Amniotic stem cell (primary cell): ENCODE measurements at regions not wholly inside any gene's neighbourhood (a gene's known extent, or its start where the extent isn't known, plus 50 kb on each side); places are given as distances from the start of the nearest gene placed in this dataset.
"Not testable (repeated sequence)": the region's sequence is repeated elsewhere in the genome, so short reads cannot be mapped to it uniquely, and the experiment has no call there.

Experiments
- DNase-seq: peaks from one replicate; lab custom pipeline; 2025; lab: John Stamatoyannopoulos, UW

DNA sequence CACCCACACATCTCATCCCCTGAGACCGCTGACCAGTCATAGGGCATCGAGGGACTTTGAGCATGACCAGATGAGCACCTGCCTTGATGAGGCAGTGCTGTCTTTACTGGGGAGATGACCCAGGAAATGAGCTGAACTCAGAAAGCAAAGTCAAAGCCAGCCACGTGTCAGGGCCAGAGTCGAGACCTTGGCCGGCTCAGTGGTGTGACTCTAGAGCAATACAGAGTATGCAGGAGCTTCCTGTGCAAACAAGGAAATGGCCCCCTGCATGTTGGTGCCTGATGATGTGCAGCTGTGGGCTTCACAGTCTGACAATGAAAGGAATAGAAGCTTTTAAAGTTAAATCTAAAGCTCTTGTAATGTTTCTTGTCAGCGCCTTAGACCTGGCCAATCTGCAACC, 332.9 kb downstream of the PCNX1 start:
- DNase-seq = no peak

GRCh38 chr14:71240866-71241520, 333.7 kb downstream of the PCNX1 start:
- no peak for DNase-seq

GRCh38 chr14:71242237-71242748, 335.0 kb downstream of the PCNX1 start:
- peak; percentile 21 for DNase-seq

DNA sequence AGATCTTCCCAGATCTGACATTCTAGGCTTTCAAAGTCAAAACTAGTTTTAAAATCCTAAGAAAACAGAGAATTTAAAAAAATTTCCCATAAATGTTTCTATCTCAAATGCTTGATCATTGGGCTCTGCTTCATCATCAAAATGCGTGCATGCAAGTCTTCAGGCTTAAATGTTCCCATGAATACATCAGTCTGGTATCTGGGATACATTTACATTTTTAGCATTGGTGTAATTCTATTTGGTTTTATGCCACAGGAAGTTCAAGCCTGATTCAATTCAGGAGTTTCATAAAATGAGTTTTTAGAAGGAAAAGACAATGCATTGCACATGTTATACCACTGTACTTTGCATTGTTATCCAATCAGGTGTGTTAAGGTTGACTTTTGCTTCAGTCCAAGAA, 336.4 kb downstream of the PCNX1 start:
- peak; percentile 57 for DNase-seq

DNA sequence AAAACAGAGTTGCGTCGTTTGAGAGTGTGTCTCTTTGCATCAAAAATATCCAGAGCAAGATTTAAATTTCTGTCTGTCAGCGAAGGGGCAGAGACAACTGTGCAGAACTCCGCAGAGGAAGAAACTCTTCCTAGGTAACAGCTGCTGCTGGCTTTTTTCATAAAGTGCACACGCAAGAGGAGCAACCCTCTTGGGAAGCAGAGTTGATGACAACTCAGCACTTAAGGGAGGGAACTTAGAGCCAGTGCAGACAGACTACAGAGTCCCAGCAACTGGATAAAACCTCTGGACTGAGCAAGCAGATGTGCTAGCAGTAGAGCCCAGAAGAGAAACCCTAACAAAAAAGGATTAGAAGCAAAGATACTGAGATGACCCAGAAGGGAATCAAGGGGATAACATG, 337.1 kb downstream of the PCNX1 start:
- DNase-seq = no peak

DNA sequence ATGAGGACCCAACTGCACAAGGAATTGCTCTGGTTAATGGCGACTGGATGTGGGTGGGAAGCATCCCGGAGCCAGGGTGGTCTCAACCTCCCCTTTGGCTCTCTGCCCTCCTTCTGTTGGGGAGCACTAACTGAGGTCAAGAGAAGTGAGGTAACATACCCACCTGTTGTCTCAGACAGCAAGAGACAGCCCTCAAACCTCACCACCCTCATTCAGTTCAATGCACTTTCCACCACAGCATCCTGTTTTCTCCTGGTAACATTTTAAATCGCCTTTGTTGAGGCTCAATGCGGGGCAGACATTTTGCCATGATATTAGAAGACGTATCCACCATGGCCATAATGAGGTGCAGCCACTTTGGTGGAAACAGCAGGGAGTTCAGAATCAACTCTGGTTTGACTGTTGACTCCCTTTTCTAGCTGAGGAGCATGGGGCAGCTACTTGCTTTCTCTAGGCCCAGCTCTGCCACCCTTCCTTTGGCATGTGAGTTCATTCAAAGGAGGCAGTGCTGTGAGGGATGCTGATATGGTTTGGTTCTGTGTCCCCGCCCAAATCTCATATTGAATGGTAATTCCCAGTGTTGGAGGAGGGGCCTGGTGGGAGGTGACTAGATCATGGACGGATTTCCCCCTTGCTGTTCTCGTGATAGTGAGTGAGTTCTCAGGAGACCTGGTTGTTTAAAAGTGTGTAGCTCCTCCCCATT, 338.6 kb downstream of the PCNX1 start:
- no peak for DNase-seq

DNA sequence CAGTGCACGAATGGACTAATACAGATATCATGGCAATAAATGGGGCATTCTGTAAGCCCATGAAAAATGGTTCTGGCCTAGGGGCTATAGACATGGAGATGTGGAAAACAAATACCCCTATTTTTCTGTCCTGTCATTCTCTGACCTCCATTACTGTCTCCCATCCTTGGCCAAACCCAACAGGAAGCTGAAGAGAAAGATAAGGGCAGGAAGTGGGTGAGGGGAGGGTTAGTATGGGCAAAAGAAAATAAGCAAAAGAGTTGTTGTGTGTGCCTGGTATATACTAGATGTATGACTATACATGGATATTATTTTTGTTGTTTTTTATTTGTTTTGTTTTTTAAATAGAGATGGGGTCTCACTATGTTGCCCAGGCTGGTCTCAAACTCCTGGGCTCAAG, 339.3 kb downstream of the PCNX1 start:
- DNase-seq = no peak

DNA sequence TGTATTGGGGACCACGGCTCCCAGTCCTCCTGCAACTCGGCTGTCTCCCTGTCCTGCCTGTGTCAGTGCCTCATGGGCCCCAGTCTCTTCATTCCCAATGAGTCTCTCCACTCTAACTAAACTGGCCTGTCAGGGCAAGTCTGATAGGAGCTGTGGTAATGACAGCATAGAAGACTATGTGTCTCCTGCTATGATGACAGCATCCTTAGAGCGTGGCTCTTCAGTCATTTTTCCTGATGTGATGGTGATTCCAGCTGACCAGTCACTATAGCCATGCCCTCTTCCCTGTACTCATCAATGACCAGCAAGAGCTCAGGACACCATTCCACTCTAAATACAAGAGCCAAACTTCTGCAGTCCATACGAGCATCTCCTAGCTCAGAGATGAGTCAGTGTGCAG, 339.8 kb downstream of the PCNX1 start:
- no peak for DNase-seq

DNA sequence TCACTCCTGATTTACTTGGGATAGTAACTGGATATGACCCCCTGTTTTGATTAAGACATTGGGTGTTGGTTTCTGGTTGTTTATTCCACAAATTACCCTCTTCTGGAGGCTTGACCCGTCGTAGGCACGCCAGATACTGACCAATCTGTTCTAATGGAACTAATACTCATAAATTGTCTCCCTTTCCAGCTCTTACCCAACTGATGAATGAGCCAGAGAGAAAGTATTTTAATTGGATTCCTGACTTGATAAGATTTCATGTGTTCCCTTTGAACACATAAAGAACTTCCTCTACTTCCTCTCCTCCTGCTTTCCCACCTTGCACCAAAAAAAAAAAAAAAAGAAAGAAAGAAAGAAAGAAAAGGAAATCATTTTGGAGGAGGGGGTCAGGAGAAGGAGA, 340.9 kb downstream of the PCNX1 start:
- DNase-seq = no peak

- DNase-seq = no peak
These were observed 343.1 kb downstream of the PCNX1 start for GRCh38 chr14:71250347-71250746.

- DNase-seq = no peak
These were observed 343.5 kb downstream of the PCNX1 start for GRCh38 chr14:71250791-71251190.

- not testable (repeated sequence) for DNase-seq
These were observed 346.9 kb downstream of the PCNX1 start for GRCh38 chr14:71254091-71254719.

DNA sequence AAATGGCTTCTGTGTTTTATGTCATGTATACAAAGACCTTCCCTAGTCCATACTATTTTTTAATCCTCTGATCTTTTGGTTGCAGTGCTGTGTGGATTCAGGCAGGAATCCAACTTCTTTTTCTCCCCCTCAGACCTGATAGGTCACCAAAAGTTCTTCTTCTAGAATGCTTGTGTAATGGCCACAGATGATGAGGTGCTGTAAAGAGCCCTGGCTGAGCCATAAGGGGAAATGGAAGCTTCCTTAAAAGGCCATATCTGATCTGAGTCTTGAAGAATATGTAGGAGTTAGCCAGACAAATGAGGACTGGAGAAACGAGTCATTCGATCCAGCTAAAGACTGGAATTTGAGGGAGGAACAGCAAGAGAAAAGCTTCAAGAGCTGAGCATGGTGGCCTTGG, 353.9 kb downstream of the PCNX1 start:
- DNase-seq = no peak

DNA sequence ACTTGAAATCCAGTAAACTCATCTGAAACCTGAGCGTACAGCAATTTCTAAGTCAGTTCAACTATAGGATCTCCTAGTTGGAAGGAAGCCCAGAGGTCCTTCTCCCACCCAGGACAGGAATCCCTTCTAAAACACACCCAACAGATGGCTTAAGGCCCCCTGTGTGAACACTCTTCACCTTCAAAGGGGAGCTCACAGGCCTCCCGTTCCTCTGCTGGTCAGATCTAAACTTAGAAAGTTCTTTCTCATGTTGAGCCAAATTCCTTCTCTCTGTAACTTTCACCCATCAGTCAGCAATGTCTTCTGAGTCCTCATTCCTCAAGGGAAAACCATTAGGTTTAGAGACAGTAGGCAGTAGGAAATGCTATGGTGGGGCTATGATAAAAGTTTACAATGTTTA, 355.2 kb downstream of the PCNX1 start:
- DNase-seq = no peak

DNA sequence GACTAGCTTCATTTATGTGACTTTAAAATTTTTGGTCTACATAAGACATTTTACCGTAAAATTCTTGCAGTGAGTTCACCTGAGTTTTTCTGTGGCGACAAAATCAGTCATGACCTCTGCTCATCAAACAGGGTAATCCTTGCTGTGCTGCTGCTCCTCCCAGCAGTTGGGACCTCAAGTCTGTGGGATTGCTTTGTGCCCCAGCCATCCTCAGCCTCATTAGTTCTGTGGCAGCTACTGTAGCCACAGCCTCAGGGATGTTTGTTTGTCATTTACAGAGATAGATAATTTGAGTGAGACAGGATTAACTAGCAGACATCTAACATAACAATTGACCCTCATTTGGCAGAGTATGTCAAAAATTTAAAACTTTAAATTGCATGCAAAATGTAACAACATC, 357.0 kb downstream of the PCNX1 start:
- no peak for DNase-seq

- DNase-seq = no peak
These were observed 359.8 kb downstream of the PCNX1 start for GRCh38 chr14:71267007-71267513.

- DNase-seq = no peak
These were observed 360.4 kb downstream of the PCNX1 start for GRCh38 chr14:71267691-71268090.

DNA sequence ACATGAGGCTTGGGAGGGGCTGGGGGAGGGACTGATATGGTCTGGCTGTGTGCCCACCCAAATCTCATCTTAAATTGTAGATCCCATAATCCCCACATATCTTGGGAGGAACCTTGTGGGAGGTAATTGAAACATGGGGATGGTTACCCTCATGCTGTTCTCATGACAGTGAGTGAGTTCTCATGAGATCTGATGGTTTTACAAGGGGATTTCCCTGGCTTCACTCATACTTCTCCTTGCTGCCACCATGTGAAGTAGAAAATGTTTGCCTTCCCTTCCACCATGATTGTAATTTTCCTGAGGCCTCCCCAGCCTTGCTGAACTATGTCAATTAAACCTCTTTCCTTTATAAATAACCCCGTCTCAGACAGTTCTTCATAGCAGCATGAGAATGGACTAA, 362.9 kb downstream of the PCNX1 start:
- DNase-seq = no peak

- no peak for DNase-seq
These were observed 364.1 kb downstream of the PCNX1 start for GRCh38 chr14:71271166-71271945.

DNA sequence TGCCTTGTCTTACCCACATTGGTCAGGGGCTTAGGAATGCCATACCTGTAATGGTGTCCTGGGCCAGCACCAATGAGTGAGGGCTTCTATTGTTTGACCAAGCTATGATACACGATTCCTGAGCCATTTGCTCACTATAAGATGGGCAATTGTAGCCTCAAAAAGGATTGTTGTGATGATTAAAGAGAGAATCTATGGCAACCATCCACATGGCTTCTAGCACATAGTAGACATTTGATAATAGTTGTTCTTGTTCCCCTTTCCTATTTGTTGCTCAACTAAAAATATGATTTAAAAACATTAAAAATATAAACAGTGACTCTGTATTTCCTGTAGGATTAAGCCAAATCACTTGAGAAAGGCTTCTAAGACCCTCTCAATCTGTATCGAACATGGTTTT, 366.1 kb downstream of the PCNX1 start:
- no peak for DNase-seq

- DNase-seq = no peak
These were observed 376.8 kb downstream of the PCNX1 start for GRCh38 chr14:71284048-71284447.

GRCh38 chr14:71286126-71286525, 378.9 kb downstream of the PCNX1 start:
- no peak for DNase-seq
